Thyroid gland (tissue), 4 donors: ENCODE measurements at regions not wholly inside any gene's neighbourhood (a gene's known extent, or its start where the extent isn't known, plus 50 kb on each side); places are given as distances from the start of the nearest gene placed in this dataset.

Experiments used
- POLR2A ChIP-seq, 2 donors: fragments of 450-650 bp; IDR thresholded peaks; one replicate each; pipeline ENCODE4 v1.6.1; 2017; ENCODE audit warnings: antibody characterized with exemption in 2 of 2, mild to moderate bottlenecking in 2 of 2, moderate library complexity in 1 of 2
- TF ChIP-seq, protein P1 (sequence below), 6 experiments: fragments of 200-600 bp in 3 of 6; fragments of 450-650 bp in 3 of 6; sonication (generic) in 3 of 6; IDR thresholded peaks; one replicate each; pipeline ENCODE4 v1.5.1; 2016 to 2019; ENCODE audit warnings: antibody characterized with exemption in 6 of 6, mild to moderate bottlenecking in 2 of 6, inconsistent platforms in 1 of 6, moderate library complexity in 1 of 6

DNA sequence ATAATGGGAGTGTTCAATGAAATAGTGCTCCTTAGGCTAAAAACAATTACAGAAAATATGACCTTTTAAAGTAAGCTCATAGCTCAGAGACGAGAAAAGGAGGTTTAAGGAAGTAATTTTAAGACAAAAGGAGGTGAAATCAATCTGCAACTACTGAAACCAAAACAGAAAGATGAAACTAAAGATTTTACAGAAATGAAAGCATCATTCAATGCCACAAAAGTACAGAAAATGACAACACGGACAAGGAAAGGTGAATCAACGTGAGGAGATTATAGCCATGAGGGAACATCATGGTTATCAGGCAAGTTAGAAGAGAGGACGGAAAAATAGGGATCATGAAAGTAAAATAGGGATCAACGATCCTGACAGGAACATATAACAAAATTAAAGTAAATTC is 745.2 kb downstream of the PCDH17 start:
- TF ChIP-seq, protein P1, sequence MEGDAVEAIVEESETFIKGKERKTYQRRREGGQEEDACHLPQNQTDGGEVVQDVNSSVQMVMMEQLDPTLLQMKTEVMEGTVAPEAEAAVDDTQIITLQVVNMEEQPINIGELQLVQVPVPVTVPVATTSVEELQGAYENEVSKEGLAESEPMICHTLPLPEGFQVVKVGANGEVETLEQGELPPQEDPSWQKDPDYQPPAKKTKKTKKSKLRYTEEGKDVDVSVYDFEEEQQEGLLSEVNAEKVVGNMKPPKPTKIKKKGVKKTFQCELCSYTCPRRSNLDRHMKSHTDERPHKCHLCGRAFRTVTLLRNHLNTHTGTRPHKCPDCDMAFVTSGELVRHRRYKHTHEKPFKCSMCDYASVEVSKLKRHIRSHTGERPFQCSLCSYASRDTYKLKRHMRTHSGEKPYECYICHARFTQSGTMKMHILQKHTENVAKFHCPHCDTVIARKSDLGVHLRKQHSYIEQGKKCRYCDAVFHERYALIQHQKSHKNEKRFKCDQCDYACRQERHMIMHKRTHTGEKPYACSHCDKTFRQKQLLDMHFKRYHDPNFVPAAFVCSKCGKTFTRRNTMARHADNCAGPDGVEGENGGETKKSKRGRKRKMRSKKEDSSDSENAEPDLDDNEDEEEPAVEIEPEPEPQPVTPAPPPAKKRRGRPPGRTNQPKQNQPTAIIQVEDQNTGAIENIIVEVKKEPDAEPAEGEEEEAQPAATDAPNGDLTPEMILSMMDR (IDR thresholded peaks at IDR 0.05): no peak
- no peak for TF ChIP-seq POLR2A (IDR thresholded peaks at IDR 0.05)
